GM12865 (cell line): ENCODE measurements at regions not wholly inside any gene's neighbourhood (a gene's known extent, or its start where the extent isn't known, plus 50 kb on each side); places are given as distances from the start of the nearest gene placed in this dataset.

Experiments used
- DNase-seq: peaks from one replicate; pipeline ENCODE4 v3.0.0; 2010; ENCODE audit warnings: low read depth
- H3K4me3 ChIP-seq: 2 replicates; pipeline ENCODE4 v1.5.1; 2011; ENCODE audit warnings: mild to moderate bottlenecking, low read depth, low read length, control low read depth
- TF ChIP-seq, protein P1 (sequence below): IDR thresholded peaks from 2 replicates; pipeline ENCODE4 v1.5.1; 2011; ENCODE audit warnings: low read length, control low read depth, low read depth, inconsistent platforms; ENCODE audit not compliant: insufficient read depth; ENCODE audit errors: missing control alignments

DNA sequence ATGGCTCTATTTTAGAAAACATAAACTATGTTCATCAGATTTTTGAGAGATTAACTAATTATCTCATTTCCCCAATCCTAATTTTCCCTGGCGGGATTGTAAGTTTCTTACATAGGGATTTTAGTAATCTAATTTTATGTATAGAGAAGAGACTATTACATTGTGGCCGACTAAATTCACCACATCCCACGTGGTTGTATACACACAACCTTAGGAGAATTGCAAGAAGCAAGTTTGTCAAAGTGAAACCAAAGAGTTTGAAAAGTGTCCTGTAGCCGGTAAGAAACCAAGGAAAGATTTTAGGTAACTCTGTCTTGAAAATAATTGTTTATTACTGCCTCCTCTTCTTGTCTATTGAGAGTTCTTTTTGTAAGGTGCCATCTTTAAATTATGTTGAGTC, 550.6 kb downstream of the LTN1 start:
- no peak overlapping the region for H3K4me3 ChIP-seq

DNA sequence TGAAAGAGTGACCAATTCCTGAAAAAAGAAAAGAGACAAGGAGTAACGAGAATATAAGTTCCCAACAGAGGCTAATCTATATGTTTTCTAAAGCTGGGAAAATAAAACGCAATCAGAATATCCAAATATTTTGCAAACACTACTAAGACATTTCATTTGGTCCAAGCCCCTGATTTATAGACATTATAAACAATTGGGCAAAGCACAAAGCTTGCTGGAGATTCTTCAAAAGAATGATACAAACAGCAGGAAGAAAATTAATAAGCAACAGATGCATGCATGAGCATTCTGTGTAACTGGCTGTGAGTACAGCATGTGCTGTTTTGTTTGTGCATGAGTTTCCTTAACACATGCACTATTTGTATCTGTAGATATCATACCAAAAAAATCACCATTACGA, 552.9 kb downstream of the LTN1 start:
- no peak overlapping the region for H3K4me3 ChIP-seq
- TF ChIP-seq, protein P1, sequence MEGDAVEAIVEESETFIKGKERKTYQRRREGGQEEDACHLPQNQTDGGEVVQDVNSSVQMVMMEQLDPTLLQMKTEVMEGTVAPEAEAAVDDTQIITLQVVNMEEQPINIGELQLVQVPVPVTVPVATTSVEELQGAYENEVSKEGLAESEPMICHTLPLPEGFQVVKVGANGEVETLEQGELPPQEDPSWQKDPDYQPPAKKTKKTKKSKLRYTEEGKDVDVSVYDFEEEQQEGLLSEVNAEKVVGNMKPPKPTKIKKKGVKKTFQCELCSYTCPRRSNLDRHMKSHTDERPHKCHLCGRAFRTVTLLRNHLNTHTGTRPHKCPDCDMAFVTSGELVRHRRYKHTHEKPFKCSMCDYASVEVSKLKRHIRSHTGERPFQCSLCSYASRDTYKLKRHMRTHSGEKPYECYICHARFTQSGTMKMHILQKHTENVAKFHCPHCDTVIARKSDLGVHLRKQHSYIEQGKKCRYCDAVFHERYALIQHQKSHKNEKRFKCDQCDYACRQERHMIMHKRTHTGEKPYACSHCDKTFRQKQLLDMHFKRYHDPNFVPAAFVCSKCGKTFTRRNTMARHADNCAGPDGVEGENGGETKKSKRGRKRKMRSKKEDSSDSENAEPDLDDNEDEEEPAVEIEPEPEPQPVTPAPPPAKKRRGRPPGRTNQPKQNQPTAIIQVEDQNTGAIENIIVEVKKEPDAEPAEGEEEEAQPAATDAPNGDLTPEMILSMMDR: no peak
- DNase-seq: no peak

More for the DNA sequence above, 550.6 kb downstream of the LTN1 start:
- no peak for DNase-seq
- TF ChIP-seq, protein P1: no peak

DNA sequence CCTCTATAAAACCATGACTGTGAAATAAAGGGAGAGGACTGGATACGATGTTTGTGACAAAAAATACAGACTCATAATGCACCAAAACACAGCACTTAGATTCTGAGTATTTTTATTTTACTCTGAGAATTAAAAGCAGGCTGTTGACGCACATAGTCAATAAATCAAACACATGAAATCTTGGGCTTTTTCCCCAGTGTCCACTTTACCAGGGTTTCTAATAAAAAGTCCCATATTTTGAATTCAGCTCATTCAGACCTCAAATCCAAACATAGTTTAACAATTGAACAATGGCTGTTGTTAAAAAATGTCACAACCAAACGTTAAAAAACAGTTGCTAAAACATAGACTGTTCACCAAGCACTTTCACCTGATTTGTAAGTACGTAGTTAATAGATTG, 553.4 kb downstream of the LTN1 start:
- H3K4me3 ChIP-seq: no peak overlapping the region
- TF ChIP-seq, protein P1: no peak
- DNase-seq: no peak

DNA sequence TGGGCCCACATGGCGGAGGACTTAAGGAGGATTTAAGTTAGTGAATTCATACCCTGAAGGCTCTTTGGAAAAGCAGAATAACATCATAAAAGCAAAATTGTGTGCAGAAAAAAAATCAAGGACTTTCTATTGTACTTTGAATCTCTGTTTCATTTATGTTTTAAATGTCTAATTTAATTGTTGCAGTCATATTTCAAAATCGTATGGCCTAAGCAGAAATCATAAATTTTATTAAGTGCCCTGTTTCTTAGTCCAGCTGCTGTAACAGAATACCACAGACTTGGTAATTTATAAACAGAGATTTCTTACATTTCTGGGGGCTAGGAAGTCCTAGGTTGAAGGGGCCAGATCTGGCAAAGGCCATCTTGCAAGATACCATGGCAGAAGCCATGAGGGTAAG, 555.6 kb downstream of the LTN1 start:
- no peak for DNase-seq
- TF ChIP-seq, protein P1: no peak
- H3K4me3 ChIP-seq: no peak overlapping the region

DNA sequence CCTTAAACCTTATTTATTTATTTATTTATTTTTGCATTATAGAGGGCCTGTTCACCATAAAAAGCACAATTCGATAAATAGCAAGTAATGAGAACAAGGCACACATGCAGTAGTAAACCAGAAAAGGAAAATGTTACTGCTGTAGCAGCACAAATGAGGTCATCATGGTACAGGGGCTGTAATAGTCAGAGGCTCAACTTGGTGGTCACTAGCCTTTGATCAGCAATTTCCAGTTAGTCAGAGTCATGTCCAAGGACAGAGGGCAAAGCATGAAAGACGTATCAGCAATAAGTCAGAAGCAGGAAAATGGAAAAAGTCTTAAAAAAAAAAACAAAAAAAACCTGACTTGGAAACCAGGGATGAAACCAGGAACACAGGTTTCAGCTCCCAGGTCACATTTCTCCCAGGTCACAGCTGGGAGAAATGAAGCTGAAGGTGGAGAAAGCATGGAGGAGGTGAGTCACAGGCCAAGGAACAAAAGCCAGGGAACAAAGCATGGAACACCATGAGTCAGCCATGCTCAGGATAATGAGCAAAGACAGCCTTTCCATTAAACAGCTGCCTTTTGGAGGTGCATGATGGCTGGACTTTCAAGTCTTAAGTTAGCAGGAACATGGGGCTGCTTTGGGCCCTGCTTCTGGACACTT, 556.3 kb downstream of the LTN1 start:
- TF ChIP-seq, protein P1: no peak
- no peak overlapping the region for H3K4me3 ChIP-seq
- DNase-seq: no peak

DNA sequence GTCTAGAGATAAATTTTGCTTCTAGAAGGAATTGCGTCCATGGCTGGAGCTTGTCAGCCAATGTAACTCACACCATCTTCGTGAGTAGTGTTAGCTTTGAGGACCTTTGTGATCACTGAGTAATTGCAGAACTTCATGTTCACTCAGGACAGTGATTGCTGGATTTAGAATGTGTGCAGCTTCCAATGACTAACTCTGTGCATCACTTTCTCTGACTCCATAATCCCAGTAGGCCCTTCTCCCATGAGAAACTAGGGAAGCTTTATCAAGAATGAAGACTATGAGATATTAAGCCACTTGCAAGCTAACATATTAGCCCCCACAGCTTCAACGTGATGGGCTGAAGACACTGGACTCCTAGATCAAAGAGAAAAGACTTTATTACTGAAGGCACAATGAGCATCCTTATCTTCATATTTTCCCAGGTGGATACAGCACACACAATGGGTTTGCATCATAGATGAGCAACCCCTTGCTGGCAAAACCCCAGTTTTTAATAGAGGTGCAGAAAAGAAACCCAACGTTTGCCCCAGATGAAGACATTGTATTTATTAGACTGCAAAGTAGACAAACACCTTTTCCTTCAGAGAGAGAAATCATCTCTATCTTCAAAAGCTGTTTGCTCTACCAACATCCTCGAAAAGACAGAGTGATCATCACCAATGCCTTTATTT, 561.0 kb downstream of the LTN1 start:
- TF ChIP-seq, protein P1: no peak
- DNase-seq: no peak
- H3K4me3 ChIP-seq: no peak overlapping the region
